ENCODE measurements at regions not wholly inside any gene's neighbourhood (a gene's known extent, or its start where the extent isn't known, plus 50 kb on each side); places are given as distances from the start of the nearest gene placed in this dataset.

- no peak overlapping the region for H3K4me3 Mint-ChIP-seq (ENCODE audit: unreplicated experiment)
- peaks cover 17% of the 10 kb centered on the region for H3K9me3 Mint-ChIP-seq (ENCODE audit: unreplicated experiment)
- H3K27me3 Mint-ChIP-seq (ENCODE audit: unreplicated experiment), result peaks cover 12% of the 10 kb centered on the region
- H3K36me3 Mint-ChIP-seq (ENCODE audit: unreplicated experiment), result peaks cover 3% of the 10 kb centered on the region
- H3K27ac Mint-ChIP-seq (ENCODE audit: unreplicated experiment), result no peak overlapping the region
- H3K4me1 Mint-ChIP-seq (ENCODE audit: low read depth, unreplicated experiment), result peaks cover 60% of the 10 kb centered on the region
- no peak for DNase-seq
- TF ChIP-seq CTCF (IDR thresholded peaks at IDR 0.05; ENCODE audit: partially characterized antibody, unreplicated experiment), result no peak
Observed at GRCh38 chr3:159865041-159865579, 123.5 kb upstream of the IL12A start.

- Mint-ChIP-seq H3K36me3 (ENCODE audit: unreplicated experiment) (peaks cover 5% of the 10 kb centered on the region), H3K4me1 (ENCODE audit: low read depth, unreplicated experiment) (peaks cover 48% of the 10 kb centered on the region), H3K27me3 (ENCODE audit: unreplicated experiment) (peaks cover under 1% of the 10 kb centered on the region), H3K27ac (ENCODE audit: unreplicated experiment) (no peak overlapping the region), H3K9me3 (ENCODE audit: unreplicated experiment) (peaks cover 5% of the 10 kb centered on the region), H3K4me3 (ENCODE audit: unreplicated experiment) (no peak overlapping the region)
- no peak for DNase-seq
- TF ChIP-seq CTCF (IDR thresholded peaks at IDR 0.05; ENCODE audit: partially characterized antibody, unreplicated experiment), result no peak
Observed at GRCh38 chr3:159866201-159866746, 122.4 kb upstream of the IL12A start.

GRCh38 chr3:159867372-159867771 lies 121.3 kb upstream of the IL12A start:
- Mint-ChIP-seq H3K36me3 (ENCODE audit: unreplicated experiment) (peaks cover 7% of the 10 kb centered on the region), H3K4me1 (ENCODE audit: low read depth, unreplicated experiment) (peaks cover 41% of the 10 kb centered on the region), H3K27ac (ENCODE audit: unreplicated experiment) (peak overlapping the region; percentile 48), H3K4me3 (ENCODE audit: unreplicated experiment) (no peak overlapping the region), H3K27me3 (ENCODE audit: unreplicated experiment) (no peaks in the 10 kb centered on the region), H3K9me3 (ENCODE audit: unreplicated experiment) (no peaks in the 10 kb centered on the region)
- DNase-seq, result no peak
- TF ChIP-seq CTCF (IDR thresholded peaks at IDR 0.05; ENCODE audit: partially characterized antibody, unreplicated experiment), result no peak

- no peak for TF ChIP-seq CTCF (IDR thresholded peaks at IDR 0.05; ENCODE audit: partially characterized antibody, unreplicated experiment)
- Mint-ChIP-seq H3K9me3 (ENCODE audit: unreplicated experiment) (no peaks in the 10 kb centered on the region), H3K4me3 (ENCODE audit: unreplicated experiment) (no peak overlapping the region), H3K4me1 (ENCODE audit: low read depth, unreplicated experiment) (peaks cover 41% of the 10 kb centered on the region), H3K27ac (ENCODE audit: unreplicated experiment) (no peak overlapping the region), H3K27me3 (ENCODE audit: unreplicated experiment) (no peaks in the 10 kb centered on the region), H3K36me3 (ENCODE audit: unreplicated experiment) (peaks cover 9% of the 10 kb centered on the region)
- DNase-seq, result no peak
Observed at GRCh38 chr3:159870723-159871122, 117.9 kb upstream of the IL12A start.

GRCh38 chr3:159872374-159873109 lies 116.1 kb upstream of the IL12A start:
- H3K27ac Mint-ChIP-seq (ENCODE audit: unreplicated experiment), result no peak overlapping the region
- peaks cover 28% of the 10 kb centered on the region for H3K4me1 Mint-ChIP-seq (ENCODE audit: low read depth, unreplicated experiment)
- no peak for DNase-seq
- H3K36me3 Mint-ChIP-seq (ENCODE audit: unreplicated experiment), result peaks cover 16% of the 10 kb centered on the region
- H3K9me3 Mint-ChIP-seq (ENCODE audit: unreplicated experiment), result no peaks in the 10 kb centered on the region
- no peak for TF ChIP-seq CTCF (IDR thresholded peaks at IDR 0.05; ENCODE audit: partially characterized antibody, unreplicated experiment)
- H3K27me3 Mint-ChIP-seq (ENCODE audit: unreplicated experiment), result no peaks in the 10 kb centered on the region
- peak overlapping the region; percentile 20 for H3K4me3 Mint-ChIP-seq (ENCODE audit: unreplicated experiment)
